ENCODE measurements at regions not wholly inside any gene's neighbourhood (a gene's known extent, or its start where the extent isn't known, plus 50 kb on each side); places are given as distances from the start of the nearest gene placed in this dataset.

DNA sequence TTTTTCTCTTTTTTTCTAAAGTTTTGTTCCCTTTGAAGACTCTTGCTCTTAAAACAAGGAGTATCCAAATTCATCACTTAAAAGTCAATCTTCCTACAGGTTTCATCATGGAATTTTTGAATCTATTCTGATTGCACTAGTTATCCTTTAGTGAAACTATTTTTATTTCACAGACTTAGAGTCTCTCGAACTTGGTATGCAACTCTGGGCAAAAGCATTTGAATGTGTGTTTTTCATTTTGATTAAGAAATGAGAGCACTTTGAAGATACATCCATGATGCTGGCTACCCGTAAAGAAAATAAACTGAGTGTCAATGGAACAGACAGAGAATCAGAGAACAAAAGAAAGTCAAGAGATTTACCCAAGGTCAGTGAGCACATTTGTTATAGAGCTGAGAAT, 586.5 kb downstream of the EPM2A start:
- DNase-seq (ENCODE audit: low spot score) = no peak
- Histone ChIP-seq H3K27ac (ENCODE audit: low read depth in 1 of 2, low read length in 2 of 2) (no peak overlapping the region), H3K36me3 (ENCODE audit: control insufficient read depth in 4 of 4, insufficient read depth in 3 of 4, low read depth in 1 of 4, low read length in 3 of 4) (no peaks in the 10 kb centered on the region), H3K4me1 (ENCODE audit: control insufficient read depth in 4 of 4, insufficient read depth in 4 of 4, low read length in 3 of 4) (peaks cover 0 to 2% (median 0%) of the 10 kb centered on the region in 4 donors), H3K4me3 (ENCODE audit: low read depth in 1 of 3, low read length in 3 of 3) (no peak overlapping the region), H3K27me3 (ENCODE audit: control insufficient read depth in 4 of 4, insufficient read depth in 4 of 4, low read length in 3 of 4) (no peaks in the 10 kb centered on the region), H3K9me3 (ENCODE audit: control insufficient read depth in 4 of 4, low read length in 3 of 4) (no peaks in the 10 kb centered on the region), H3K9ac (ENCODE audit: low read depth in 1 of 2, low read length in 2 of 2) (no peak overlapping the region)
- 81% methylated on average over 2 of the region's 2 CpGs for WGBS
- TF ChIP-seq FOXA1 (IDR thresholded peaks at IDR 0.05) (no peak), HNF4A (conservative IDR thresholded peaks at IDR 0.05) (no peak)

DNA sequence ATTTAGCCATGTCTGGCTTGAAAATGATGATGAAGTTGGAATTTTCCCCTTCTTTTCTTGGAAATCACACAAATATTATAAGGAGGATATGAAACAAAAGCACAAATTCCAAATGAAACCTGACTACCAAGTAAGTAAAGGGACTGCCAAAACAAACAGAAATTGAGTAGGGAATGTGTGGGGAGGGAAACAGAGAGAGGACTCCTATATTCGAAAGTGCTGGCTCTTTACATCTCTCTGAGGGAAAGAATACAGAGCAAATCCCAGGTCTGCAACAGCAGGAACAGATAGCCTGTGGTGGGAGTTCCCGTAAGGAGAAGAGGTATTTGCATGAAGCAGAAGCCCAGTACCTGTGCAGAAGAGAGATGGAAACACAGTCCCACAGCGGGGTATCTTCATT, 583.7 kb downstream of the EPM2A start:
- TF ChIP-seq, protein P1, sequence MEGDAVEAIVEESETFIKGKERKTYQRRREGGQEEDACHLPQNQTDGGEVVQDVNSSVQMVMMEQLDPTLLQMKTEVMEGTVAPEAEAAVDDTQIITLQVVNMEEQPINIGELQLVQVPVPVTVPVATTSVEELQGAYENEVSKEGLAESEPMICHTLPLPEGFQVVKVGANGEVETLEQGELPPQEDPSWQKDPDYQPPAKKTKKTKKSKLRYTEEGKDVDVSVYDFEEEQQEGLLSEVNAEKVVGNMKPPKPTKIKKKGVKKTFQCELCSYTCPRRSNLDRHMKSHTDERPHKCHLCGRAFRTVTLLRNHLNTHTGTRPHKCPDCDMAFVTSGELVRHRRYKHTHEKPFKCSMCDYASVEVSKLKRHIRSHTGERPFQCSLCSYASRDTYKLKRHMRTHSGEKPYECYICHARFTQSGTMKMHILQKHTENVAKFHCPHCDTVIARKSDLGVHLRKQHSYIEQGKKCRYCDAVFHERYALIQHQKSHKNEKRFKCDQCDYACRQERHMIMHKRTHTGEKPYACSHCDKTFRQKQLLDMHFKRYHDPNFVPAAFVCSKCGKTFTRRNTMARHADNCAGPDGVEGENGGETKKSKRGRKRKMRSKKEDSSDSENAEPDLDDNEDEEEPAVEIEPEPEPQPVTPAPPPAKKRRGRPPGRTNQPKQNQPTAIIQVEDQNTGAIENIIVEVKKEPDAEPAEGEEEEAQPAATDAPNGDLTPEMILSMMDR (IDR thresholded peaks at IDR 0.05; ENCODE audit: low read depth, low read length, missing input control) = no peak
- no peak for TF ChIP-seq FOXA2 (IDR thresholded peaks at IDR 0.05)
- H3K27ac ChIP-seq (ENCODE audit: low read depth in 1 of 2, low read length in 2 of 2) = no peak overlapping the region
- peaks cover 0 to 2% (median 0%) of the 10 kb centered on the region in 4 donors for H3K4me1 ChIP-seq (ENCODE audit: control insufficient read depth in 4 of 4, insufficient read depth in 4 of 4, low read length in 3 of 4)
- no peak for DNase-seq (ENCODE audit: low spot score)
- H3K4me3 ChIP-seq (ENCODE audit: low read depth in 1 of 3, low read length in 3 of 3) = no peak overlapping the region
- no peak overlapping the region for H3K9ac ChIP-seq (ENCODE audit: low read depth in 1 of 2, low read length in 2 of 2)
- no peaks in the 10 kb centered on the region for H3K36me3 ChIP-seq (ENCODE audit: control insufficient read depth in 4 of 4, insufficient read depth in 3 of 4, low read depth in 1 of 4, low read length in 3 of 4)
- no peaks in the 10 kb centered on the region for H3K27me3 ChIP-seq (ENCODE audit: control insufficient read depth in 4 of 4, insufficient read depth in 4 of 4, low read length in 3 of 4)
- 77% methylated on average over 3 of the region's 3 CpGs for WGBS
- no peaks in the 10 kb centered on the region for H3K9me3 ChIP-seq (ENCODE audit: control insufficient read depth in 4 of 4, low read length in 3 of 4)

DNA sequence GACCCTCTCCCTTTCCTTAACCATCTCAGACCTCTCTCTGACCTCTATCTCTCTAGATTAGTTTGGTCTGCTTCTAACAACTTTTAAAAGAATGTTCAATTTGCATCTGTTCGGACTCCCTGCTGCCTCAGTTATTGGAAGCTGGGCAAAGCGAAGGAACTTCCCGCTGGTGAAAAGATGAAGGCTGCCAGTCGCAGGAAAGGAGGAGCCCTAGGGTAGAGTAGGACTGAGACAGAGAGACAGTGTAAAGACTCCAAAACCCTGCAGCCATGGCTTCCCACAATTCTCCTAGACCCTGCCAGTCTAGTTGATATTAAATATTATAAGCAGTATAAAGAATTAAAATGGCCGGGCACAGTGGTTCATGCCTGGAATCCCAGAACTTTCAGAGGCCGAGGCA, 581.8 kb downstream of the EPM2A start:
- H3K36me3 ChIP-seq (ENCODE audit: control insufficient read depth in 4 of 4, insufficient read depth in 3 of 4, low read depth in 1 of 4, low read length in 3 of 4) = no peaks in the 10 kb centered on the region
- peaks cover 0 to 2% (median 0%) of the 10 kb centered on the region in 4 donors for H3K4me1 ChIP-seq (ENCODE audit: control insufficient read depth in 4 of 4, insufficient read depth in 4 of 4, low read length in 3 of 4)
- peaks cover 0 to 3% (median 0%) of the 10 kb centered on the region in 4 donors for H3K9me3 ChIP-seq (ENCODE audit: control insufficient read depth in 4 of 4, low read length in 3 of 4)
- WGBS = 93% methylated on average over 6 of the region's 6 CpGs
- no peak overlapping the region for H3K9ac ChIP-seq (ENCODE audit: low read depth in 1 of 2, low read length in 2 of 2)
- TF ChIP-seq NR2F2 (IDR thresholded peaks at IDR 0.05) (no peak), FOXA2 (IDR thresholded peaks at IDR 0.05) (no peak), EGR1 (IDR thresholded peaks at IDR 0.05; ENCODE audit: low read depth in 2 of 2) (no peak), YY1 (IDR thresholded peaks at IDR 0.05) (no peak), JUND (IDR thresholded peaks at IDR 0.05) (no peak), SP1 (IDR thresholded peaks at IDR 0.05) (no peak), RAD21 (IDR thresholded peaks at IDR 0.05) (no peak)
- TF ChIP-seq, protein P1 (IDR thresholded peaks at IDR 0.05; ENCODE audit: low read depth, low read length, missing input control) = no peak
- TF ChIP-seq, protein P2, sequence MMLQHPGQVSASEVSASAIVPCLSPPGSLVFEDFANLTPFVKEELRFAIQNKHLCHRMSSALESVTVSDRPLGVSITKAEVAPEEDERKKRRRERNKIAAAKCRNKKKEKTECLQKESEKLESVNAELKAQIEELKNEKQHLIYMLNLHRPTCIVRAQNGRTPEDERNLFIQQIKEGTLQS (IDR thresholded peaks at IDR 0.05) = no peak
- TF ChIP-seq, protein P3, sequence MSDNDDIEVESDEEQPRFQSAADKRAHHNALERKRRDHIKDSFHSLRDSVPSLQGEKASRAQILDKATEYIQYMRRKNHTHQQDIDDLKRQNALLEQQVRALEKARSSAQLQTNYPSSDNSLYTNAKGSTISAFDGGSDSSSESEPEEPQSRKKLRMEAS (IDR thresholded peaks at IDR 0.05) = no peak
- TF ChIP-seq, protein P4, sequence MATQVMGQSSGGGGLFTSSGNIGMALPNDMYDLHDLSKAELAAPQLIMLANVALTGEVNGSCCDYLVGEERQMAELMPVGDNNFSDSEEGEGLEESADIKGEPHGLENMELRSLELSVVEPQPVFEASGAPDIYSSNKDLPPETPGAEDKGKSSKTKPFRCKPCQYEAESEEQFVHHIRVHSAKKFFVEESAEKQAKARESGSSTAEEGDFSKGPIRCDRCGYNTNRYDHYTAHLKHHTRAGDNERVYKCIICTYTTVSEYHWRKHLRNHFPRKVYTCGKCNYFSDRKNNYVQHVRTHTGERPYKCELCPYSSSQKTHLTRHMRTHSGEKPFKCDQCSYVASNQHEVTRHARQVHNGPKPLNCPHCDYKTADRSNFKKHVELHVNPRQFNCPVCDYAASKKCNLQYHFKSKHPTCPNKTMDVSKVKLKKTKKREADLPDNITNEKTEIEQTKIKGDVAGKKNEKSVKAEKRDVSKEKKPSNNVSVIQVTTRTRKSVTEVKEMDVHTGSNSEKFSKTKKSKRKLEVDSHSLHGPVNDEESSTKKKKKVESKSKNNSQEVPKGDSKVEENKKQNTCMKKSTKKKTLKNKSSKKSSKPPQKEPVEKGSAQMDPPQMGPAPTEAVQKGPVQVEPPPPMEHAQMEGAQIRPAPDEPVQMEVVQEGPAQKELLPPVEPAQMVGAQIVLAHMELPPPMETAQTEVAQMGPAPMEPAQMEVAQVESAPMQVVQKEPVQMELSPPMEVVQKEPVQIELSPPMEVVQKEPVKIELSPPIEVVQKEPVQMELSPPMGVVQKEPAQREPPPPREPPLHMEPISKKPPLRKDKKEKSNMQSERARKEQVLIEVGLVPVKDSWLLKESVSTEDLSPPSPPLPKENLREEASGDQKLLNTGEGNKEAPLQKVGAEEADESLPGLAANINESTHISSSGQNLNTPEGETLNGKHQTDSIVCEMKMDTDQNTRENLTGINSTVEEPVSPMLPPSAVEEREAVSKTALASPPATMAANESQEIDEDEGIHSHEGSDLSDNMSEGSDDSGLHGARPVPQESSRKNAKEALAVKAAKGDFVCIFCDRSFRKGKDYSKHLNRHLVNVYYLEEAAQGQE (IDR thresholded peaks at IDR 0.05) = no peak
- H3K27ac ChIP-seq (ENCODE audit: low read depth in 1 of 2, low read length in 2 of 2) = no peak overlapping the region
- DNase-seq (ENCODE audit: low spot score) = no peak
- no peak overlapping the region for H3K4me3 ChIP-seq (ENCODE audit: low read depth in 1 of 3, low read length in 3 of 3)
- no peaks in the 10 kb centered on the region for H3K27me3 ChIP-seq (ENCODE audit: control insufficient read depth in 4 of 4, insufficient read depth in 4 of 4, low read length in 3 of 4)

Data from liver (tissue), 8 donors.